ENCODE measurements at regions not wholly inside any gene's neighbourhood (a gene's known extent, or its start where the extent isn't known, plus 50 kb on each side); places are given as distances from the start of the nearest gene placed in this dataset.

DNA sequence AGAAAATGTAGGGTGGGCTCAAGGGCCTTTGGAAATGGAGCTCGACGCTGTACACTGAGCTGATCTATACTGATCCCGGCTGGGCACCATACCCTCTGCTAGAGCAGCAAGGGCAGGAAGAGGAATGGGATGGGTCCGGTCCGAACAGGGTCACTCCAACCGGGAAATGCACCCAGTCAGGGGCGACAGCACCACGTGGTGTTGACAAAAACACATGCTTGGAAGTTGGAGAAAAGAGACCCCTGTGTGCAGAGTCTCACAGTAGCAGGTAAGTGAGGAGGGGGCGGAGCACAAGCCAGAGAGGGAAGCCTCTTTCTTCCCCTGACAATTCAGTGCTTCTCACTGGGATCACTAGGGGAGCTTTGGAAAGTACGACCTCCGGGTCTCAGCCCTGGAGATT is 84.1 kb upstream of the ASB18 start:
- Histone ChIP-seq H3K27me3 (no peaks in the 10 kb centered on the region), H3K4me1 (no peaks in the 10 kb centered on the region), H3K36me3 (no peaks in the 10 kb centered on the region), H3K27ac (no peak overlapping the region), H3K9me3 (no peaks in the 10 kb centered on the region), H3K4me3 (no peak overlapping the region)
- TF ChIP-seq POLR2AphosphoS5 (IDR thresholded peaks at IDR 0.05), result no peak
- DNase-seq (ENCODE audit: low spot score in 2 of 2), result no peak
- intact Hi-C loops (cut with DNase I; ENCODE audit: low total_unique reads), result loop anchor here (5.0 kb wide), 1 partner anchor 1151 kb away; no protein-coding TSS in a partner anchor

DNA sequence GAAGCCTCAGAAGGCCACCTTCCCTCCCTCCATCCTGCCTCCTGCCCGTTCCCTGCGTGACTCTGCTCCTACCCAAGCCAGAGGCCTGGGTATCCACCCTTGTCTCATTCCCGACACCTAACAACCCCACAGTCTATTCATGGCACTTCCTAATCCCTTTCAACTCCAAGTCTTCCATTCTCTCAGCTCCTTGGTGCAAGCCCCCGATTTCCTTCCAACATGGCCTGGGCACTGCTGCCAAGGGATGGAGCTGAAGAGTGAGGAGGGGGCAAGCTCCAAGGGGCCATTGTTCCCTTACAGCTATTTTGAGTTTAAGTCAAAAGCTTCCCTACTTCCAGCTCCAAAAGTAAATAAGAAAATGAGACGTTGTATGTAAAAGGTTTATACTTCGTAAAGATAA is 84.8 kb upstream of the ASB18 start:
- no peak for DNase-seq (ENCODE audit: low spot score in 2 of 2)
- no peaks in the 10 kb centered on the region for H3K9me3 ChIP-seq
- H3K4me3 ChIP-seq, result no peak overlapping the region
- TF ChIP-seq POLR2A (IDR thresholded peaks at IDR 0.05) (no peak), POLR2AphosphoS5 (IDR thresholded peaks at IDR 0.05) (no peak)
- TF ChIP-seq, protein P1, sequence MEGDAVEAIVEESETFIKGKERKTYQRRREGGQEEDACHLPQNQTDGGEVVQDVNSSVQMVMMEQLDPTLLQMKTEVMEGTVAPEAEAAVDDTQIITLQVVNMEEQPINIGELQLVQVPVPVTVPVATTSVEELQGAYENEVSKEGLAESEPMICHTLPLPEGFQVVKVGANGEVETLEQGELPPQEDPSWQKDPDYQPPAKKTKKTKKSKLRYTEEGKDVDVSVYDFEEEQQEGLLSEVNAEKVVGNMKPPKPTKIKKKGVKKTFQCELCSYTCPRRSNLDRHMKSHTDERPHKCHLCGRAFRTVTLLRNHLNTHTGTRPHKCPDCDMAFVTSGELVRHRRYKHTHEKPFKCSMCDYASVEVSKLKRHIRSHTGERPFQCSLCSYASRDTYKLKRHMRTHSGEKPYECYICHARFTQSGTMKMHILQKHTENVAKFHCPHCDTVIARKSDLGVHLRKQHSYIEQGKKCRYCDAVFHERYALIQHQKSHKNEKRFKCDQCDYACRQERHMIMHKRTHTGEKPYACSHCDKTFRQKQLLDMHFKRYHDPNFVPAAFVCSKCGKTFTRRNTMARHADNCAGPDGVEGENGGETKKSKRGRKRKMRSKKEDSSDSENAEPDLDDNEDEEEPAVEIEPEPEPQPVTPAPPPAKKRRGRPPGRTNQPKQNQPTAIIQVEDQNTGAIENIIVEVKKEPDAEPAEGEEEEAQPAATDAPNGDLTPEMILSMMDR (IDR thresholded peaks at IDR 0.05), result no peak
- intact Hi-C loops (cut with DNase I; ENCODE audit: low total_unique reads), result loop anchor here (5.0 kb wide), 1 partner anchor 1152 kb away; no protein-coding TSS in a partner anchor
- no peak overlapping the region for H3K27ac ChIP-seq
- no peaks in the 10 kb centered on the region for H3K36me3 ChIP-seq
- H3K27me3 ChIP-seq, result no peaks in the 10 kb centered on the region
- H3K4me1 ChIP-seq, result no peaks in the 10 kb centered on the region

DNA sequence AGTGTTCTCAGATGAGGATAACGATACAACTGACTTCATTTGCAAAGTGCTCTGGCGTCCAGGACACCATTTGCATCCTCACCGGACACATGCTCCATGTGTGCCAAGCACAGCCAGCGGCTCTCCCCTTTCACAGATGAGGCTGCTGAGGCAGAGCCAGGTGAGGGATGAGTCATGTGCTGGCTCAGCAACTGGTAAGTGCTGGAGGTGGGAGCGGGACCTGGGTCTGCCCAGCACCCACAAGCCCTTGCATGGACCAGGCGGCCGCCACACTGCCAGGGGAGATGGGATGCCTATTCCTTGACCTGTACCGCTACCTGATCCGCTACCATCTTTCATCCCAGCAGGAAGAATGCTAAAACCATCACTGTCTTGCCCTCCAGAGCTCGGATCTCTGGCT is 86.2 kb upstream of the ASB18 start:
- no peaks in the 10 kb centered on the region for H3K4me1 ChIP-seq
- intact Hi-C loops (cut with DNase I; ENCODE audit: low total_unique reads), result loop anchor here (10.0 kb wide), 1 partner anchor 714 kb away; no protein-coding TSS in a partner anchor

DNA sequence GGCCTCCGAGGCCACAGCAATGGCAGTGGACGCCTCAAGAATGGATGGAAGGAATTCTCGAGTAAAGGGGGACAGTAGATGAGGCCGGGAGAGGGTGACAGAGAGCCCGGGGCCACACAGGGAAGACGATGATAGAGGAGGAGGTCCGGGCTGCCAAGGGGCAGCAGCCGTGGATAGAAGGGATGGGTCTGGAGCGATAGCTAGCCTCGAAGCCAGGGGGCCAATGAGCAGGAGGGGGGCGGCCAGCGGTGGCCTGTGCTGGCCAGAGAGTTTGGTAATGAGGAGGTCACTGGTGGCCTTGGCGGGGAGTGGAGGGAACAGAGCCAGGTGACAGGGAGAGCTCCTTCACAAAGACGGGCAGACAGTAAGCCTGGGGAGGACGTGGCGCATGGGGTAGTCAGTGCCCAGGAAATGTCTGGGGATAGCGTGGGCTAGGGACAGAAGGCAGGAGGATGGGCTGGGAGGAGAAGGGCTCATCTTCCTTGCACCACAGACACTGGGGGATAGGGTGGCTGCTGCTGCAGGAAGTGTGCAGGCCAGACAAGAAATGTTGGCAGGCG is 87.8 kb upstream of the ASB18 start:
- TF ChIP-seq POLR2A (IDR thresholded peaks at IDR 0.05) (no peak), POLR2AphosphoS5 (IDR thresholded peaks at IDR 0.05) (no peak)
- TF ChIP-seq, protein P1 (IDR thresholded peaks at IDR 0.05), result no peak
- H3K27me3 ChIP-seq, result no peaks in the 10 kb centered on the region
- intact Hi-C loops (cut with DNase I; ENCODE audit: low total_unique reads), result loop anchor here (10.0 kb wide), 1 partner anchor 713 kb away; no protein-coding TSS in a partner anchor
- H3K4me3 ChIP-seq, result no peak overlapping the region
- H3K27ac ChIP-seq, result no peak overlapping the region
- no peaks in the 10 kb centered on the region for H3K9me3 ChIP-seq
- no peak for DNase-seq (ENCODE audit: low spot score in 2 of 2)
- H3K4me1 ChIP-seq, result no peaks in the 10 kb centered on the region
- H3K36me3 ChIP-seq, result no peaks in the 10 kb centered on the region

More for the DNA sequence above, 86.2 kb upstream of the ASB18 start:
- Histone ChIP-seq H3K27ac (no peak overlapping the region), H3K4me3 (no peak overlapping the region), H3K9me3 (no peaks in the 10 kb centered on the region), H3K27me3 (no peaks in the 10 kb centered on the region), H3K36me3 (no peaks in the 10 kb centered on the region)
- TF ChIP-seq, protein P1 (IDR thresholded peaks at IDR 0.05), result no peak
- TF ChIP-seq POLR2AphosphoS5 (IDR thresholded peaks at IDR 0.05) (no peak), POLR2A (IDR thresholded peaks at IDR 0.05) (no peak)
- no peak for DNase-seq (ENCODE audit: low spot score in 2 of 2)

DNA sequence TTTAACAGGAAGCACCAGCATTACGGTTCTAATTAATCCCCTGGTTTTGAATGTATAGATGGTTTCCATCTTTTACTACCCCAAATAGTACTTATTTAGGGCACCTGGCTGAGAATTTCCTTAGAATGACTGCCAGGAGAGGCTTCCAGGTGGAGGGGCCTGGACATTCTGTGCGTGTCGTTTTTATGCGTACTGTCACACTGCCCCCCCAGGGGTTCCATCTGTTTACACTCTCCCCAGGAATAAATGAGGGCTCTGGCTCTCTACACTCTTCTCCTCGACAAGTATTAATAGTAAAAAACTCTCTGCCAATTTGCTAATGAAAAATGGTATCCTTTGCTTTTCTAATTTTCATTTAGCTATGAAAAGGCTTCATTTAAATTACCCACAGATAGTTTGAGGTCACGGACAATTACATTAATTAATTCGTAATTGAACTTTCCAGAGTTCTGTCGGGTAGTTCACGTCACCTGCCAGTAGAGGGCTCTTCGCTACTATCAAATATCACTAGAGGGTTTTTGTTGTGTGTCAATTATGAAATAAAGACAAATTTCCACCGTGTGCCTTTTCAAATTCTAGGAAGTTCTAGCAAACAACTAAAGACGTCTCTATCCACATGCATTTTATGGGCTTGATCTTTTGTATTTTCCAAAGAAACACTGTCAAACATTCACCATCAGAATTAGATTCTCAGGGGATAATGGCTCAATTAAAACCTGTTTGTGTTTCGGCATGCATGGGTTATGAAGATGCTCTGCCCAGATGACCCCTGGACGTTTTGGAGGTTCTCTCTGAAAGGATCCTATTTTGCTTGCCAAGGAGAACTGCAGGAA is 88.8 kb upstream of the ASB18 start:
- no peaks in the 10 kb centered on the region for H3K4me1 ChIP-seq
- no peaks in the 10 kb centered on the region for H3K9me3 ChIP-seq
- DNase-seq (ENCODE audit: low spot score in 2 of 2), result no peak
- no peak overlapping the region for H3K4me3 ChIP-seq
- intact Hi-C loops (cut with DNase I; ENCODE audit: low total_unique reads), result loop anchor here (10.0 kb wide), 1 partner anchor 712 kb away; no protein-coding TSS in a partner anchor
- no peaks in the 10 kb centered on the region for H3K27me3 ChIP-seq
- no peaks in the 10 kb centered on the region for H3K36me3 ChIP-seq
- TF ChIP-seq, protein P1 (IDR thresholded peaks at IDR 0.05), result peak; percentile 75 to 88 (median 82)
- no peak for TF ChIP-seq POLR2AphosphoS5 (IDR thresholded peaks at IDR 0.05)
- H3K27ac ChIP-seq, result no peak overlapping the region

Measured in breast epithelium (tissue), 4 donors.